HEK293 (cell line): ENCODE measurements at regions not wholly inside any gene's neighbourhood (a gene's known extent, or its start where the extent isn't known, plus 50 kb on each side); places are given as distances from the start of the nearest gene placed in this dataset.

Experiments used
- CTCF ChIA-PET: fragments of 350-600 bp; formaldehyde crosslinking; extraction: SDS; loops from one replicate; lab custom pipeline; 2021; ENCODE audit warnings: antibody characterized with exemption; lab: Yijun Ruan, JAX
- POLR2A ChIA-PET: fragments of 300-600 bp; formaldehyde crosslinking; extraction: SDS; loops from one replicate; lab custom pipeline; 2020; ENCODE audit warnings: antibody characterized with exemption, inconsistent platforms; lab: Yijun Ruan, JAX
- H3K27ac ChIP-seq: fragments of 200-500 bp; sonication (Bioruptor generic); 2 replicates; pipeline ENCODE4 v1.5.1; 2014; ENCODE audit warnings: low read depth, low read length, control low read depth, inconsistent platforms; ENCODE audit errors: extremely low read depth
- H3K36me3 ChIP-seq, 2 experiments: fragments of 200-500 bp in 1 of 2; sonication (Bioruptor generic) in 1 of 2; 1 replicate in 1 of 2; 2 replicates in 1 of 2; pipeline ENCODE4 v1.5.1; 2014 to 2017; ENCODE audit warnings: inconsistent platforms in 2 of 2, low read length in 2 of 2; ENCODE audit not compliant: control insufficient read depth in 2 of 2, insufficient read depth in 1 of 2
- H3K4me1 ChIP-seq: fragments of 200-500 bp; sonication (Bioruptor generic); 2 replicates; pipeline ENCODE4 v1.5.1; 2014; ENCODE audit warnings: mild to moderate bottlenecking, low read length, inconsistent platforms; ENCODE audit not compliant: control insufficient read depth, insufficient read depth
- H3K4me3 ChIP-seq: 2 replicates; pipeline ENCODE4 v1.5.1; 2011; ENCODE audit warnings: low read depth, mild to moderate bottlenecking, control low read depth, low read length, moderate library complexity
- H3K9me3 ChIP-seq: fragments of 200-500 bp; sonication (Bioruptor generic); 2 replicates; pipeline ENCODE4 v1.5.1; 2014; ENCODE audit warnings: low read depth, low read length, inconsistent platforms; ENCODE audit not compliant: control insufficient read depth, insufficient read depth
- HOXC10 ChIP-seq: sonication (generic); formaldehyde crosslinking; IDR thresholded peaks from 2 replicates; pipeline ENCODE4 v1.8.1; 2023; ENCODE audit warnings: mild to moderate bottlenecking, missing genetic modification reagents
- TCF7L2 ChIP-seq: IDR thresholded peaks from 2 replicates; pipeline ENCODE4 v1.6.1; 2011; ENCODE audit warnings: low read depth, mild to moderate bottlenecking, inconsistent platforms, low read length, moderate library complexity, borderline replicate concordance
- ZEB2 ChIP-seq: fragments of 450-650 bp; formaldehyde crosslinking; IDR thresholded peaks from 2 replicates; pipeline ENCODE4 v1.5.1; 2016; ENCODE audit warnings: missing biosample characterization, missing genetic modification characterization
- ZNF211 ChIP-seq: fragments of 450-650 bp; formaldehyde crosslinking; IDR thresholded peaks from 2 replicates; pipeline ENCODE4 v1.5.1; 2016; ENCODE audit warnings: low read depth, missing biosample characterization, missing genetic modification characterization
- ZNF266 ChIP-seq: fragments of 450-650 bp; formaldehyde crosslinking; IDR thresholded peaks from 2 replicates; pipeline ENCODE4 v1.5.1; 2016; ENCODE audit warnings: missing biosample characterization, missing genetic modification characterization, low read depth
- ZNF677 ChIP-seq: fragments of 450-650 bp; IDR thresholded peaks from 2 replicates; pipeline ENCODE4 v1.5.0; 2018; ENCODE audit warnings: missing biosample characterization, mild to moderate bottlenecking, missing genetic modification characterization, moderate library complexity
- ZNF747 ChIP-seq: fragments of 450-650 bp; formaldehyde crosslinking; IDR thresholded peaks from 2 replicates; pipeline ENCODE4 v1.5.1; 2016; ENCODE audit warnings: missing biosample characterization, missing genetic modification characterization
- TF ChIP-seq, protein P1 (sequence below): fragments of 450-650 bp; formaldehyde crosslinking; IDR thresholded peaks from 2 replicates; pipeline ENCODE4 v1.5.1; 2016; ENCODE audit warnings: missing biosample characterization, missing genetic modification characterization
- TF ChIP-seq, protein P2 (sequence below): fragments of 450-650 bp; formaldehyde crosslinking; IDR thresholded peaks from 2 replicates; pipeline ENCODE4 v1.5.1; 2016; ENCODE audit warnings: missing biosample characterization, missing genetic modification characterization
- TF ChIP-seq, protein P3 (sequence below): fragments of 450-650 bp; formaldehyde crosslinking; IDR thresholded peaks from 2 replicates; pipeline ENCODE4 v1.5.1; 2016; ENCODE audit warnings: missing biosample characterization, missing genetic modification characterization
- TF ChIP-seq, protein P4 (sequence below): fragments of 450-650 bp; formaldehyde crosslinking; IDR thresholded peaks from 2 replicates; pipeline ENCODE4 v1.5.1; 2016; ENCODE audit warnings: missing biosample characterization, missing genetic modification characterization
- TF ChIP-seq, protein P5 (sequence below): fragments of 450-650 bp; formaldehyde crosslinking; IDR thresholded peaks from 2 replicates; pipeline ENCODE4 v1.5.1; 2017; ENCODE audit warnings: missing biosample characterization, missing genetic modification characterization
- TF ChIP-seq, protein P6 (sequence below): fragments of 450-650 bp; formaldehyde crosslinking; IDR thresholded peaks from 2 replicates; pipeline ENCODE4 v1.5.1; 2016; ENCODE audit warnings: missing biosample characterization, missing genetic modification characterization

DNA sequence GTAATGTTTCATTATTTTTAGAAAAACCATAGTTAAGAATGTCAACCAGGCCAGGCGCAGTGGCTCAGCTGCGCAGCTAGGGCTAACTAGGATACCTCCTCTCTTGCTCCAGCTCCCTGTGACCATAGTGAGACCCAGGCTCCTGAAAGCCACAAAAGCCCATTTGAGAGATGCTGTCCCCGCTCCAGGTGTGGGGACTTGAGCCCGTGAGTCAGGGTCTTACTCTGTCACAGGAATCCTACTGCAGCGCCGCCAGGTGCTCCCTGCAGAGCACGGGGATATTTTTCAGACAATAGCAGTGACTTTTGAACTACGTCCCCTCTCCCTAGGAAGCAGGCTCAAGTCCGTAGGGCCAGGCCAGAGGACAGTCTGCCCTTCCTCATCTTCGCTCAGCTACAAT lies 75.6 kb upstream of the NRBF2 start:
- no peak for TF ChIP-seq ZNF211 (tag by site-specific recombination)
- TF ChIP-seq, protein P1, sequence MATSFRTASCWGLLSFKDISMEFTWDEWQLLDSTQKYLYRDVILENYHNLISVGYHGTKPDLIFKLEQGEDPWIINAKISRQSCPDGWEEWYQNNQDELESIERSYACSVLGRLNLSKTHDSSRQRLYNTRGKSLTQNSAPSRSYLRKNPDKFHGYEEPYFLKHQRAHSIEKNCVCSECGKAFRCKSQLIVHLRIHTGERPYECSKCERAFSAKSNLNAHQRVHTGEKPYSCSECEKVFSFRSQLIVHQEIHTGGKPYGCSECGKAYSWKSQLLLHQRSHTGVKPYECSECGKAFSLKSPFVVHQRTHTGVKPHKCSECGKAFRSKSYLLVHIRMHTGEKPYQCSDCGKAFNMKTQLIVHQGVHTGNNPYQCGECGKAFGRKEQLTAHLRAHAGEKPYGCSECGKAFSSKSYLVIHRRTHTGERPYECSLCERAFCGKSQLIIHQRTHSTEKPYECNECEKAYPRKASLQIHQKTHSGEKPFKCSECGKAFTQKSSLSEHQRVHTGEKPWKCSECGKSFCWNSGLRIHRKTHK (tag by site-specific recombination): no peak
- TF ChIP-seq TCF7L2: no peak
- TF ChIP-seq, protein P2, sequence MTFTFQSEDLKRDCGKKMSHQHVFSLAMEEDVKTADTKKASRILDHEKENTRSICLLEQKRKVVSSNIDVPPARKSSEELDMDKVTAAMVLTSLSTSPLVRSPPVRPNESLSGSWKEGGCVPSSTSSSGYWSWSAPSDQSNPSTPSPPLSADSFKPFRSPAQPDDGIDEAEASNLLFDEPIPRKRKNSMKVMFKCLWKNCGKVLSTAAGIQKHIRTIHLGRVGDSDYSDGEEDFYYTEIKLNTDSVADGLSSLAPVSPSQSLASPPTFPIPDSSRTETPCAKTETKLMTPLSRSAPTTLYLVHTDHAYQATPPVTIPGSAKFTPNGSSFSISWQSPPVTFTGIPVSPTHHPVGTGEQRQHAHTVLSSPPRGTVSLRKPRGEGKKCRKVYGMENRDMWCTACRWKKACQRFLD (tag by site-specific recombination): no peak
- no peak for TF ChIP-seq ZNF266
- TF ChIP-seq, protein P3, sequence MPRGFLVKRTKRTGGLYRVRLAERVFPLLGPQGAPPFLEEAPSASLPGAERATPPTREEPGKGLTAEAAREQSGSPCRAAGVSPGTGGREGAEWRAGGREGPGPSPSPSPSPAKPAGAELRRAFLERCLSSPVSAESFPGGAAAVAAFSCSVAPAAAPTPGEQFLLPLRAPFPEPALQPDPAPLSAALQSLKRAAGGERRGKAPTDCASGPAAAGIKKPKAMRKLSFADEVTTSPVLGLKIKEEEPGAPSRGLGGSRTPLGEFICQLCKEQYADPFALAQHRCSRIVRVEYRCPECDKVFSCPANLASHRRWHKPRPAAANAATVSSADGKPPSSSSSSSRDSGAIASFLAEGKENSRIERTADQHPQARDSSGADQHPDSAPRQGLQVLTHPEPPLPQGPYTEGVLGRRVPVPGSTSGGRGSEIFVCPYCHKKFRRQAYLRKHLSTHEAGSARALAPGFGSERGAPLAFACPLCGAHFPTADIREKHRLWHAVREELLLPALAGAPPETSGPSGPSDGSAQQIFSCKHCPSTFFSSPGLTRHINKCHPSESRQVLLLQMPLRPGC (tag by site-specific recombination): no peak
- TF ChIP-seq, protein P4, sequence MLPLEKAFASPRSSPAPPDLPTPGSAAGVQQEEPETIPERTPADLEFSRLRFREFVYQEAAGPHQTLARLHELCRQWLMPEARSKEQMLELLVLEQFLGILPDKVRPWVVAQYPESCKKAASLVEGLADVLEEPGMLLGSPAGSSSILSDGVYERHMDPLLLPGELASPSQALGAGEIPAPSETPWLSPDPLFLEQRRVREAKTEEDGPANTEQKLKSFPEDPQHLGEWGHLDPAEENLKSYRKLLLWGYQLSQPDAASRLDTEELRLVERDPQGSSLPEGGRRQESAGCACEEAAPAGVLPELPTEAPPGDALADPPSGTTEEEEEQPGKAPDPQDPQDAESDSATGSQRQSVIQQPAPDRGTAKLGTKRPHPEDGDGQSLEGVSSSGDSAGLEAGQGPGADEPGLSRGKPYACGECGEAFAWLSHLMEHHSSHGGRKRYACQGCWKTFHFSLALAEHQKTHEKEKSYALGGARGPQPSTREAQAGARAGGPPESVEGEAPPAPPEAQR (tag by site-specific recombination): no peak
- TF ChIP-seq, all 188 proteins: peak for 0
- H3K27ac ChIP-seq: no peak overlapping the region
- CTCF ChIA-PET: interaction anchor here (0.6 kb wide), 2 partner anchors 395 to 588 kb away, joined by 3 to 4 read pairs; no protein-coding TSS in a partner anchor
- H3K36me3 ChIP-seq: no peaks in the 10 kb centered on the region
- H3K4me3 ChIP-seq: no peak overlapping the region
- no peaks in the 10 kb centered on the region for H3K4me1 ChIP-seq
- no peaks in the 10 kb centered on the region for H3K9me3 ChIP-seq
- POLR2A ChIA-PET: interaction anchor here (0.6 kb wide), 1 partner anchor 401 kb away, joined by 5 read pairs; no protein-coding TSS in a partner anchor

DNA sequence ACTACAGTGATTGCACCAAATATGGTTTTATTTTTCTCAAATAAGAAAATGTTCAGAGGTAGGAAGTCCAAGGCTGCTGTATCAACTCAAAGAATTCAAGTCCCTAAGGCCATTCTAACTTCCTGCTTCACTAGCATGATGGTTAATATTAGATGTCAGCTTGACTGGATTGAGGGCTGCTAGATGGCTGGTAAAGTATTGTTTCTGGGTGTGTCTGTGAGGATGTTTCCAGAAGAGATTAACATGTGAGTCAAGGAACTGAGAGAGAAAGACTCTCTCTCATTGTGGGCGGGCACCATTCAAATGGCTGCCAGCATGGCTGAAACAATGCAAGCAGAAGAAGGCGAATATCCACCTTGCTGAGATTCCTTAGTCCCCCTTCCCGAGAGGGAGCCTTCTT lies 77.4 kb upstream of the NRBF2 start:
- ChIA-PET POLR2A (no interaction called here), CTCF (no interaction called here)
- no peak overlapping the region for H3K4me3 ChIP-seq
- H3K9me3 ChIP-seq: no peaks in the 10 kb centered on the region
- no peaks in the 10 kb centered on the region for H3K36me3 ChIP-seq
- TF ChIP-seq ZEB2: no peak
- TF ChIP-seq ZNF677 (tag by site-specific recombination): no peak
- TF ChIP-seq ZNF747 (tag by site-specific recombination): no peak
- TF ChIP-seq, protein P5, sequence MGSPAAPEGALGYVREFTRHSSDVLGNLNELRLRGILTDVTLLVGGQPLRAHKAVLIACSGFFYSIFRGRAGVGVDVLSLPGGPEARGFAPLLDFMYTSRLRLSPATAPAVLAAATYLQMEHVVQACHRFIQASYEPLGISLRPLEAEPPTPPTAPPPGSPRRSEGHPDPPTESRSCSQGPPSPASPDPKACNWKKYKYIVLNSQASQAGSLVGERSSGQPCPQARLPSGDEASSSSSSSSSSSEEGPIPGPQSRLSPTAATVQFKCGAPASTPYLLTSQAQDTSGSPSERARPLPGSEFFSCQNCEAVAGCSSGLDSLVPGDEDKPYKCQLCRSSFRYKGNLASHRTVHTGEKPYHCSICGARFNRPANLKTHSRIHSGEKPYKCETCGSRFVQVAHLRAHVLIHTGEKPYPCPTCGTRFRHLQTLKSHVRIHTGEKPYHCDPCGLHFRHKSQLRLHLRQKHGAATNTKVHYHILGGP (tag by site-specific recombination): no peak
- no peak for TF ChIP-seq HOXC10
- TF ChIP-seq, protein P6, sequence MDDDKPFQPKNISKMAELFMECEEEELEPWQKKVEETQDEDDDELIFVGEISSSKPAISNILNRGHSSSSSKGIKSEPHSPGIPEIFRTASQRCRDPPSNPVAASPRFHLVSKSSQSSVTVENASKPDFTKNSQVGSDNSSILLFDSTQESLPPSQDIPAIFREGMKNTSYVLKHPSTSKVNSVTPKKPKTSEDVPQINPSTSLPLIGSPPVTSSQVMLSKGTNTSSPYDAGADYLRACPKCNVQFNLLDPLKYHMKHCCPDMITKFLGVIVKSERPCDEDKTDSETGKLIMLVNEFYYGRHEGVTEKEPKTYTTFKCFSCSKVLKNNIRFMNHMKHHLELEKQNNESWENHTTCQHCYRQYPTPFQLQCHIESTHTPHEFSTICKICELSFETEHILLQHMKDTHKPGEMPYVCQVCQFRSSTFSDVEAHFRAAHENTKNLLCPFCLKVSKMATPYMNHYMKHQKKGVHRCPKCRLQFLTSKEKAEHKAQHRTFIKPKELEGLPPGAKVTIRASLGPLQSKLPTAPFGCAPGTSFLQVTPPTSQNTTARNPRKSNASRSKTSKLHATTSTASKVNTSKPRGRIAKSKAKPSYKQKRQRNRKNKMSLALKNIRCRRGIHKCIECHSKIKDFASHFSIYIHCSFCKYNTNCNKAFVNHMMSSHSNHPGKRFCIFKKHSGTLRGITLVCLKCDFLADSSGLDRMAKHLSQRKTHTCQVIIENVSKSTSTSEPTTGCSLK (tag by site-specific recombination): no peak
- H3K27ac ChIP-seq: no peak overlapping the region
- H3K4me1 ChIP-seq: no peaks in the 10 kb centered on the region
